COLO668 (cell line): ENCODE measurements at regions not wholly inside any gene's neighbourhood (a gene's known extent, or its start where the extent isn't known, plus 50 kb on each side); places are given as distances from the start of the nearest gene placed in this dataset.
A peak's percentile ranks its signal among the peaks of the same experiment; 100 is the strongest.

ENCODE experiments used
- DNase-seq: peaks from one replicate; lab custom pipeline; 2025; ENCODE audit not compliant: unreplicated experiment; lab: John Stamatoyannopoulos, UW

DNA sequence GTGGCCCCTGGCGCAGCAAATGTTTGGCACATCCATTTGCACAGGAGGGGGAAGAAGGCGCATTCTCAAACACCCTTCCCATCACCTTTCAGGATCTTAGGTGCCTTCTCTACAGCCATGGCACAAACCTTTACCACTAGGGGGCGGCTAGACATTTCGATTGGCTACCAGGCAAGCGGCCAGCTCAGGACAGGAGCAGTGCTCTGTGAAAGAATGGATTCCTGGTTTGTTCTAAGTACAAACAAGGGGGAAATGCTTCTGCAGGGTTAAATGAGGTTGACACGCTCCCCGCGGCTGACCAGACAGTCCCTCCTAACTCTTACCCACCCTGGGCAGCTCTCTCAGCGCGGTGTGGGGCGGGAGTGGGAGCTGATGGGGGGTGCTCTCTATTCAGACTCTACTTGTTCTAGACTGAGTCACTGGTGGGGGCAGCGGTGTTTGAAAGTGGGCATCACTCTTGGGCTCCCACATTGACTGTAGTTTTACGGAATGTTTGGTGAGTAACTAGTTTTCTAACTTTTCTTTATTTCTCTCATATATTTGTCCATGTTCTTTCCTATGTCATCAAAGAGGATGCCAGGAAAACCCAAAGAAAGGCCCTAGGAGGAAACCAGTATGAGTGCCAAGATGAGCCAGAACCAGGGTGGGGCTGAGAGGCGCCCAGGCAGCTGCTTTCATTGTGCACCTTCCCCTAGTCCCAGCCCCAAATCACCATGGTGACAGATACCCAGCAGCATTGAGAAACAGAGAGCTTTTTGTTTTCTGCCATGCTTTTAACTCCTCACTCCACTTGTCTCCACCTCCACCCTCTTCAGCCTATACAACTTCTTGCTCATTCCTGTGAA, 61.4 kb upstream of the GPR158 start:
- DNase-seq, result peak; percentile 55

GRCh38 chr10:25114036-25114411, 60.8 kb upstream of the GPR158 start:
- no peak for DNase-seq

- DNase-seq, result no peak
These were observed 57.0 kb upstream of the GPR158 start for GRCh38 chr10:25117757-25118156.

DNA sequence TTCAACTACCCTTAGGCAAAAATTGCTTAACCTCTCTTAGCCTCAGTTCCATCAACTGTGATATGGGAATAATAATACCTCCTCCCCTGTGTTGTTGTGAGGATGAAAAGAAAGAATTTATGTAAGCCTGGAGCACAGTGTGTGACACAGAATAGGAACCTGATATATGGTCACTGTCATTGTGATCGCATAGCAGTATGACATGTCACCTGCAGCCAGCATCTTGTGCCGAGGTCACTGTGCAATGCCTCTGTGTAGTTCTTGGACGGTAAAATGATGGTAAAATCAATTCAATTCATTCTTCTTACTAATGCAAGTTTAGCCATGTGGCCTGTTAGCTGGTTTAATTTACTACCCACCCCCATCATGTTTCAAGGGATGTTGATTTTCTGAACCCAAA, 54.6 kb upstream of the GPR158 start:
- no peak for DNase-seq
